Kidney (tissue), 13 donors: ENCODE measurements at regions not wholly inside any gene's neighbourhood (a gene's known extent, or its start where the extent isn't known, plus 50 kb on each side); places are given as distances from the start of the nearest gene placed in this dataset.

ENCODE experiments used
- DNase-seq, 5 donors: peaks; one replicate each; pipeline ENCODE4 v3.0.0-alpha.2; 2013 to 2020
- FAIRE-seq: peaks from 2 replicates; lab custom pipeline; 2012; peaks lifted over from hg19 to GRCh38; lab: Jason Lieb, UNC
- H3K27ac ChIP-seq, 2 donors: one replicate each; pipeline ENCODE4 v1.7.0; 2013; ENCODE audit warnings: low read depth in 2 of 2, low read length in 2 of 2, inconsistent platforms in 1 of 2
- H3K27me3 ChIP-seq: one replicate; pipeline ENCODE4 v1.7.1; 2013; ENCODE audit warnings: low read length, inconsistent platforms; ENCODE audit not compliant: control insufficient read depth, insufficient read depth
- H3K36me3 ChIP-seq, 3 donors: one replicate each; pipeline versions ENCODE4 v1.7.0 to v1.7.1; 2013; ENCODE audit warnings: low read length in 3 of 3, control low read depth in 1 of 3, inconsistent platforms in 1 of 3; ENCODE audit not compliant: insufficient read depth in 3 of 3, control insufficient read depth in 2 of 3
- H3K4me1 ChIP-seq, 3 donors: one replicate each; pipeline versions ENCODE4 v1.7.0 to v1.7.1; 2013; ENCODE audit warnings: low read length in 3 of 3, inconsistent platforms in 1 of 3, low read depth in 1 of 3; ENCODE audit not compliant: control insufficient read depth in 2 of 3, insufficient read depth in 2 of 3
- H3K4me3 ChIP-seq, 3 donors: one replicate each; pipeline versions ENCODE4 v1.7.0 to v1.8.1; 2013; ENCODE audit warnings: low read length in 3 of 3, control low read depth in 1 of 3, inconsistent platforms in 1 of 3
- H3K9ac ChIP-seq, 3 donors: one replicate each; pipeline versions ENCODE4 v1.7.0 to v1.7.1; 2013; ENCODE audit warnings: low read length in 3 of 3, control low read depth in 1 of 3, inconsistent platforms in 1 of 3
- H3K9me3 ChIP-seq, 3 donors: one replicate each; pipeline versions ENCODE4 v1.7.0 to v1.7.1; 2013; ENCODE audit warnings: low read length in 3 of 3, control low read depth in 1 of 3, inconsistent platforms in 1 of 3; ENCODE audit not compliant: control insufficient read depth in 2 of 3, insufficient read depth in 1 of 3
- CTCF ChIP-seq: IDR thresholded peaks from 3 replicates; pipeline ENCODE4 v1.5.1; 2012; ENCODE audit warnings: mild to moderate bottlenecking, moderate library complexity, borderline replicate concordance; ENCODE audit not compliant: insufficient read depth; ENCODE audit errors: extremely low read depth
- intact Hi-C: fragments of 100-400 bp; cut with DNase I; formaldehyde crosslinking; loops from one replicate; pipeline ENCODE4 v1.11.1; 2022
- donor health status: control.
- donor health status: control.
- donor health status: control.
- donor health status: control.
- donor health status: control.
- donor health status: DM: yes; HTN: yes; CAD: no.
- donor health status: Normal renal cell carcinoma (clear cell type).

- Histone ChIP-seq H3K27ac (no peak overlapping the region), H3K27me3 (no peaks in the 10 kb centered on the region), H3K36me3 (no peaks in the 10 kb centered on the region), H3K4me3 (no peak overlapping the region), H3K4me1 (no peaks in the 10 kb centered on the region), H3K9me3 (no peaks in the 10 kb centered on the region), H3K9ac (no peak overlapping the region)
- intact Hi-C loops: no loop called here
- FAIRE-seq (no peak), DNase-seq (no peak)
- no peak for TF ChIP-seq CTCF
These were observed 570.5 kb downstream of the QKI start for GRCh38 chr6:163985040-163985439.

- no peak for DNase-seq
- H3K27ac ChIP-seq: no peak overlapping the region
- no peak for TF ChIP-seq CTCF
- H3K27me3 ChIP-seq: no peaks in the 10 kb centered on the region
- no peak overlapping the region for H3K9ac ChIP-seq
- no peaks in the 10 kb centered on the region for H3K9me3 ChIP-seq
- no peaks in the 10 kb centered on the region for H3K36me3 ChIP-seq
- no peak for FAIRE-seq
- no peak overlapping the region for H3K4me3 ChIP-seq
- intact Hi-C loops: no loop called here
- H3K4me1 ChIP-seq: no peaks in the 10 kb centered on the region
These were observed 569.8 kb downstream of the QKI start for GRCh38 chr6:163984124-163984936.

GRCh38 chr6:163983679-163984078, 569.2 kb downstream of the QKI start:
- no peak for FAIRE-seq

More at GRCh38 chr6:163983679-163984078, 569.2 kb downstream of the QKI start:
- intact Hi-C loops: no loop called here
- Histone ChIP-seq H3K27ac (no peak overlapping the region), H3K4me1 (no peaks in the 10 kb centered on the region), H3K27me3 (no peaks in the 10 kb centered on the region), H3K4me3 (no peak overlapping the region), H3K36me3 (no peaks in the 10 kb centered on the region), H3K9ac (no peak overlapping the region), H3K9me3 (no peaks in the 10 kb centered on the region)
- no peak for TF ChIP-seq CTCF
- no peak for DNase-seq
